Astrocyte of the cerebellum (primary cell): ENCODE measurements at regions not wholly inside any gene's neighbourhood (a gene's known extent, or its start where the extent isn't known, plus 50 kb on each side); places are given as distances from the start of the nearest gene placed in this dataset.

Experiments
- DNase-seq: peaks from one replicate; pipeline ENCODE4 v3.0.0-alpha.2; 2011; ENCODE audit warnings: low read depth
- H3K4me3 ChIP-seq: 2 replicates; pipeline ENCODE4 v1.5.1; 2011; ENCODE audit warnings: mild to moderate bottlenecking, low read depth, low read length, moderate library complexity
- CTCF ChIP-seq: IDR thresholded peaks from 2 replicates; pipeline ENCODE4 v1.5.1; 2012; ENCODE audit warnings: low read length, low read depth, moderate library complexity, mild to moderate bottlenecking; ENCODE audit errors: missing control alignments
- in situ Hi-C: cut with HindIII; loops from 2 replicates; pipeline ENCODE4 v1.10.0; 2017; ENCODE audit warnings: low sequenced_read_pairs

GRCh38 chr3:103791786-103792515 is 1357.1 kb downstream of the ZPLD1 start:
- no peak overlapping the region for H3K4me3 ChIP-seq

GRCh38 chr3:103794656-103795055 is 1359.8 kb downstream of the ZPLD1 start:
- in situ Hi-C loops, result no loop called here
- H3K4me3 ChIP-seq, result no peak overlapping the region
- DNase-seq, result no peak
- no peak for TF ChIP-seq CTCF

More at GRCh38 chr3:103791786-103792515, 1357.1 kb downstream of the ZPLD1 start:
- in situ Hi-C loops, result no loop called here
- no peak for DNase-seq
- no peak for TF ChIP-seq CTCF

GRCh38 chr3:103796068-103796467 is 1361.3 kb downstream of the ZPLD1 start:
- in situ Hi-C loops, result no loop called here
- no peak for TF ChIP-seq CTCF
- no peak for DNase-seq
- no peak overlapping the region for H3K4me3 ChIP-seq

- H3K4me3 ChIP-seq, result no peak overlapping the region
- DNase-seq, result no peak
- no peak for TF ChIP-seq CTCF
- in situ Hi-C loops, result no loop called here
Measured at GRCh38 chr3:103803787-103804186, 1369.0 kb downstream of the ZPLD1 start.

- DNase-seq, result no peak
- TF ChIP-seq CTCF, result no peak
- in situ Hi-C loops, result no loop called here
- H3K4me3 ChIP-seq, result no peak overlapping the region
Measured at GRCh38 chr3:103810167-103810566, 1375.4 kb downstream of the ZPLD1 start.

GRCh38 chr3:103813955-103814354 is 1379.1 kb downstream of the ZPLD1 start:
- no peak for DNase-seq
- in situ Hi-C loops, result no loop called here
- H3K4me3 ChIP-seq, result no peak overlapping the region
- TF ChIP-seq CTCF, result no peak
